ENCODE measurements at regions not wholly inside any gene's neighbourhood (a gene's known extent, or its start where the extent isn't known, plus 50 kb on each side); places are given as distances from the start of the nearest gene placed in this dataset.
A peak's percentile ranks its signal among the peaks of the same experiment; 100 is the strongest.

GRCh38 chr4:147096667-147097604, 151.3 kb upstream of the TTC29 start:
- H3K4me3 ChIP-seq (replicated peaks; ENCODE audit: insufficient read depth, low read length), result no peak overlapping the region
- TF ChIP-seq GABPA (IDR thresholded peaks at IDR 0.05; ENCODE audit: low read depth) (no peak), SPI1 (IDR thresholded peaks at IDR 0.05; ENCODE audit: borderline replicate concordance, low read depth) (no peak), POLR2AphosphoS5 (IDR thresholded peaks at IDR 0.05; ENCODE audit: low read depth) (no peak), REST (IDR thresholded peaks at IDR 0.05; ENCODE audit: insufficient replicate concordance, low read depth) (no peak), CTCF (IDR thresholded peaks at IDR 0.05; ENCODE audit: insufficient read depth, low read length) (no peak)
- no peaks in the 10 kb centered on the region for H3K27me3 ChIP-seq (ENCODE audit: insufficient read depth, poor library complexity, severe bottlenecking)
- H3K27ac ChIP-seq (replicated peaks), result no peak overlapping the region
- peak in 1 of 2 experiments; percentile 8 for DNase-seq (ENCODE audit: low read depth in 1 of 2, low spot score in 1 of 2)

- DNase-seq (ENCODE audit: low read depth in 1 of 2, low spot score in 1 of 2), result no peak
Observed at GRCh38 chr4:147101678-147102077, 156.0 kb upstream of the TTC29 start.

More at GRCh38 chr4:147101678-147102077, 156.0 kb upstream of the TTC29 start:
- Histone ChIP-seq H3K27ac (replicated peaks) (no peak overlapping the region), H3K4me3 (replicated peaks; ENCODE audit: insufficient read depth, low read length) (no peak overlapping the region), H3K27me3 (ENCODE audit: insufficient read depth, poor library complexity, severe bottlenecking) (peaks cover 2% of the 10 kb centered on the region)
- TF ChIP-seq GABPA (IDR thresholded peaks at IDR 0.05; ENCODE audit: low read depth) (no peak), REST (IDR thresholded peaks at IDR 0.05; ENCODE audit: insufficient replicate concordance, low read depth) (no peak), CTCF (IDR thresholded peaks at IDR 0.05; ENCODE audit: insufficient read depth, low read length) (no peak), SPI1 (IDR thresholded peaks at IDR 0.05; ENCODE audit: borderline replicate concordance, low read depth) (no peak), POLR2AphosphoS5 (IDR thresholded peaks at IDR 0.05; ENCODE audit: low read depth) (no peak)
